Osteocyte (in vitro differentiated cells): ENCODE measurements at regions not wholly inside any gene's neighbourhood (a gene's known extent, or its start where the extent isn't known, plus 50 kb on each side); places are given as distances from the start of the nearest gene placed in this dataset.

ENCODE experiments used
- DNase-seq: peaks from one replicate; pipeline ENCODE4 v3.0.0; 2021; ENCODE audit warnings: mixed read lengths; ENCODE audit not compliant: unreplicated experiment; ENCODE audit errors: extremely low spot score
- H3K27ac Mint-ChIP-seq: one replicate; pipeline ENCODE4 v1.8.0; 2021; ENCODE audit warnings: mild to moderate bottlenecking, mixed read lengths; ENCODE audit not compliant: unreplicated experiment
- H3K27me3 Mint-ChIP-seq: one replicate; pipeline ENCODE4 v1.8.0; 2021; ENCODE audit warnings: mixed read lengths; ENCODE audit not compliant: unreplicated experiment
- H3K36me3 Mint-ChIP-seq: one replicate; pipeline ENCODE4 v1.8.0; 2021; ENCODE audit warnings: mixed read lengths; ENCODE audit not compliant: unreplicated experiment
- H3K4me1 Mint-ChIP-seq: one replicate; pipeline ENCODE4 v1.8.0; 2021; ENCODE audit warnings: mixed read lengths; ENCODE audit not compliant: unreplicated experiment
- H3K4me3 Mint-ChIP-seq: one replicate; pipeline ENCODE4 v1.8.0; 2021; ENCODE audit warnings: mild to moderate bottlenecking, moderate library complexity, mixed read lengths; ENCODE audit not compliant: unreplicated experiment
- H3K9me3 Mint-ChIP-seq: one replicate; pipeline ENCODE4 v1.8.0; 2021; ENCODE audit warnings: mixed read lengths; ENCODE audit not compliant: unreplicated experiment
- CTCF ChIP-seq: fragments of 200-600 bp; sonication (generic); IDR thresholded peaks from 2 replicates; pipeline ENCODE4 v1.5.0; 2021; ENCODE audit warnings: antibody characterized with exemption, mild to moderate bottlenecking, moderate library complexity

- Mint-ChIP-seq H3K4me3 (no peak overlapping the region), H3K27me3 (peaks cover 3% of the 10 kb centered on the region), H3K4me1 (no peaks in the 10 kb centered on the region), H3K9me3 (no peaks in the 10 kb centered on the region), H3K36me3 (no peaks in the 10 kb centered on the region), H3K27ac (no peak overlapping the region)
- TF ChIP-seq CTCF: no peak
- DNase-seq: no peak
These were observed 198.5 kb downstream of the FBXO8 start for GRCh38 chr4:174084981-174085380.

GRCh38 chr4:174084542-174084941 is 198.9 kb downstream of the FBXO8 start:
- no peaks in the 10 kb centered on the region for H3K36me3 Mint-ChIP-seq
- H3K27me3 Mint-ChIP-seq: peaks cover 3% of the 10 kb centered on the region
- H3K4me1 Mint-ChIP-seq: no peaks in the 10 kb centered on the region
- H3K27ac Mint-ChIP-seq: no peak overlapping the region
- H3K4me3 Mint-ChIP-seq: no peak overlapping the region
- DNase-seq: no peak
- no peaks in the 10 kb centered on the region for H3K9me3 Mint-ChIP-seq
- TF ChIP-seq CTCF: no peak

- Mint-ChIP-seq H3K4me3 (no peak overlapping the region), H3K4me1 (no peaks in the 10 kb centered on the region), H3K27ac (no peak overlapping the region), H3K9me3 (no peaks in the 10 kb centered on the region), H3K36me3 (no peaks in the 10 kb centered on the region), H3K27me3 (peaks cover 7% of the 10 kb centered on the region)
- no peak for TF ChIP-seq CTCF
- no peak for DNase-seq
These were observed 203.1 kb downstream of the FBXO8 start for GRCh38 chr4:174080361-174080760.

- no peak for TF ChIP-seq CTCF
- no peaks in the 10 kb centered on the region for H3K9me3 Mint-ChIP-seq
- H3K4me1 Mint-ChIP-seq: no peaks in the 10 kb centered on the region
- no peak for DNase-seq
- H3K4me3 Mint-ChIP-seq: no peak overlapping the region
- H3K36me3 Mint-ChIP-seq: no peaks in the 10 kb centered on the region
- no peak overlapping the region for H3K27ac Mint-ChIP-seq
- peaks cover 5% of the 10 kb centered on the region for H3K27me3 Mint-ChIP-seq
These were observed 211.9 kb downstream of the FBXO8 start for GRCh38 chr4:174071595-174071994.

GRCh38 chr4:174069848-174070330 is 213.6 kb downstream of the FBXO8 start:
- H3K4me1 Mint-ChIP-seq: no peaks in the 10 kb centered on the region
- no peak for TF ChIP-seq CTCF
- DNase-seq: no peak
- H3K4me3 Mint-ChIP-seq: no peak overlapping the region
- H3K9me3 Mint-ChIP-seq: no peaks in the 10 kb centered on the region
- H3K27me3 Mint-ChIP-seq: peaks cover 5% of the 10 kb centered on the region
- no peaks in the 10 kb centered on the region for H3K36me3 Mint-ChIP-seq
- no peak overlapping the region for H3K27ac Mint-ChIP-seq
